Stimulated activated CD8-positive, alpha-beta memory T cell treated with anti-CD3 and anti-CD28 coated beads, Interleukin-7, amount 100 ng/mL, for 48 hours (primary cell): ENCODE measurements at regions not wholly inside any gene's neighbourhood (a gene's known extent, or its start where the extent isn't known, plus 50 kb on each side); places are given as distances from the start of the nearest gene placed in this dataset.
"Not testable (repeated sequence)": the region's sequence is repeated elsewhere in the genome, so short reads cannot be mapped to it uniquely, and the experiment has no call there.

Experiments
- DNase-seq, 2 donors: peaks; one replicate each; pipeline ENCODE4 v3.0.0-alpha.2; 2020; ENCODE audit warnings: low read depth in 1 of 2; ENCODE audit errors: extremely low read depth in 1 of 2

DNA sequence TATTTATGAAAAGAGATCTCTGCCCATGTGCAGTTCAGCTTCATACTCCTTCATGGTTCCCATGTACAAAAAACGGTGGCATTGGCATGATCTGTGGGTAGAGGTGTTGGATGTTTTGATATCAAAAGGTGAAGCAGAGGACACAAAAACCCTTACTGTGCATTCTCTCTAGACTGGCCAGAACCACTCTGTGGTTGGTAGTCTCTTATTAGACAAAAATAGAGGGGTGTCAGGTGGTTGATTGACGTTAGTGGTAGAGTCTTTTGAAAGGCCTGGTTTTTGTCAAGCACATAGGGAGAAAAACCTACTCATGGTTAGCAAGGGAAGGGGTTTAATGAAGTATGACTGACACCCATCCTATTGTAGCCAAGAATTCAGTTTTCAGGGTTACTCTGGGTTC lies 400.0 kb upstream of the TMPRSS15 start:
- DNase-seq = no peak

DNA sequence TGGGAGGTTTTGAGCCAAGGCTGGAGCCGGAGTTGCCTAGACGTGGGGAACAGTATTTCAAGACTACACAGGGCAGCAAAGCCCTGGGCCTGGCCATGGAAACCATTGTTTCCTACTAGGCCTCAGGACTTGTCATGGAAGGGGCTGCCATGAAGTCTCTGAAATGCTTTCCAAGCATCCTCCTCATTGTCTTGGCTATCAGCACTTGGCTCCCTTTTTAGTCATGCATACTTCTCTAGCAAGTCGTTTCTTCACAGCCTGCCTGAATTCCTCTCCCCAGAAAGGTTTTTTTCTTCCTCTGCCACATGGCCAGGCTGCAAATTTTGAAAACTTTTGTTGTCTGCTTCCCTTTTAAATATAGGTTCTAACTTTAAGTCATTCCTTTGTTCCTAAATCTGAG lies 406.6 kb upstream of the TMPRSS15 start:
- DNase-seq = no peak

DNA sequence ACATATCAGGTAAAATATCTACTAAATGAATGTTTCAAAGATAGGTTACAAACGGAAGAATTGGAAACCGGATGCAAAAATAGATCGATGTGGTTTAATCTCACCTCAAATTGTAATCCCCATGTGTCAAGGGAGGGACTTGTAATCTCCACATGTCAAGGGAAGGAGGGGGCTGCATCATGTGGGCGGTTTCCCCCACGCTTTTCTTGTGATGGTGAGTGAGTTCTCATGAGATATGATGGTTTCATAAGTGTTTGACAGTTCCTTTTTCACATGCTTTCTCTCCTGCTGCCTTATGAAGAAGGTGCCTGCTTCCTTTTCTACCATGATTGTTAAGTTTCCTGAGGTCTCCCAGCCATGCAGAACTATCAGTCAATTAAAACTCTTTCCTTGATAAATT lies 408.7 kb upstream of the TMPRSS15 start:
- DNase-seq = no peak

DNA sequence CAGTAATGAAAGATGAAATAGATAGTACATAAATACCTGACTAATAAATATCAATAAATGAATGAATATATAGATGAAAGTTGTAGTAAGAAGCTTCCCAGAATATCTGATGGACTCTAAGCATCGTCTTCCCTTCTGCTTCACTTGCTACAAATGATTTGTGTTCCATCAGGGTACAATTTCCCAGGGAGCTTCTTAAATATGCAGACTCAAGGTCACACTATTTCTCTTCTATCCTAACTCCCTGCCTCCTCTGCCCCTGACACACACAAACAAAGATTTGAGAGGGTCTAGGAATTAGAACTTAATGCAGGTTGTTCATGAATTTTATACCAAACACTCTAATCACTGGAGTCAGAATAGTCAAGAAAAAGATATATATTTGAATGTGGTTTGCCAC lies 415.9 kb upstream of the TMPRSS15 start:
- DNase-seq = no peak

DNA sequence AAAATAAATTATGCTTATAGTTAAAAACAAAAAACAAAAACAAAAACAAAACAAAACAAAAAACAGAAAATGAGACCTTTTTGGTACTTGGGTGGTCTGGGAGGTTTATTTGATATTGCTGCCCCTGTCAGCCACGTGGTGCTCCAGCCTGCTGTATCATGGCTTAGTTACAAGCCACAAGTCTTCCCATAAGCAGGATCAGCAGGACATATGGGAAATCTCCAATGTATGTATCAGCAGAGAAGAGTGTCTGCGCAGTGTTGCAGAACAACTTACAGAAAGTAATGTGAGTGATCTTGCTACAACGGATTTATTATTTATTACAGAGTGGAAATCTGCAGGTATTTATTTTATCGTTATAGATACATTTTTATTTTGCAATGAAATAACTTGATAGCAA lies 423.0 kb upstream of the TMPRSS15 start:
- DNase-seq = no peak

DNA sequence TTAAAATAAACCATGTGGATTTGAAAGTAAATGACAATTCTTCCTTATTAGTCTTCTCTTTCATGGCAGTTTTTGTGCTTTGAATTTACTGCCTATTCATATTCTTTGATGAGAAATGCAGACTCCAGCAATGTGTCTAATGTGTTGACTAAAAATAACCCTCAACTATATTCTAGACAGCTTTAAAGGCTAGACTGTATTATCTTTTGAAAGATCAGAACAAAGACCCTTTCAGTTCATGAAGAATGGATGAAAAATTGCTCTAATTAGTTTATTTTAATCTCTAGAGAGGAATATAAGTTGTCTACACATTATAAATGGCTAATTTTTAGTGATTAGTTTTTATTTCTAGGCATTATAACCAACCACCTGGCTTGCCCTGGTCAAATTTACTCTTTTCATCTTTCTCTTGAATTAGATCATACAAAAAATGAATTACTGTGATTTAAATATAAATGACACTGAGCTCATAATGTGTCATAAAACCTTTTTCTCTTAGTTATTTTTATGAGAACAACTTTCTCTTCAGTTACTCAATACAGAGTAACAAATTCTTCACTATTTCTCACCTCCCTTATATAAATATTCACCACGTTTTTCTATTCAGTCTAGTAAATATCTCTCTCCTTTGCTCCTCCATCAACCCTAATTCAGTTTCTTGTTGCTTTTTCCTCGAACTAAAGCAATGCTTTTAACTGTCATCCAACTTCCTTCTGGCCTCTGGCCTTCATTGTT lies 428.5 kb upstream of the TMPRSS15 start:
- DNase-seq = no peak

DNA sequence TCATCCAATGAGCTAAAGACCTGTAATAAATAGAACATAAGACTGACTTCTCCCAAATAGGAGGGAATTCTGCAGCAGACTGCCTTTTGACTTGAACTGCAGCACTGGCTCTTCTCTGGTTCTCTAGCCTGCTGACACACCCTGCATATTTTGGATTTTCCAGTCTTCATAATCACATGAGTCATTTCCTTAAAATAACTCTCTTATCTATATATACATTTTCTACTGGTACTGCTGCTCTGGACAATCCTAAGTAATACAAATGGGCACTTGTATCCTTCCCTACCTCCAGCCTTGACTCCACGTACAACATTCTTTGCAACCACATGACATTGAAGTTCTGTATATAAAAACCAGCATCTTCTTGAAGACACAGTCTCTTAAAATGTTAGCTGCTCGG lies 429.4 kb upstream of the TMPRSS15 start:
- DNase-seq = no peak

DNA sequence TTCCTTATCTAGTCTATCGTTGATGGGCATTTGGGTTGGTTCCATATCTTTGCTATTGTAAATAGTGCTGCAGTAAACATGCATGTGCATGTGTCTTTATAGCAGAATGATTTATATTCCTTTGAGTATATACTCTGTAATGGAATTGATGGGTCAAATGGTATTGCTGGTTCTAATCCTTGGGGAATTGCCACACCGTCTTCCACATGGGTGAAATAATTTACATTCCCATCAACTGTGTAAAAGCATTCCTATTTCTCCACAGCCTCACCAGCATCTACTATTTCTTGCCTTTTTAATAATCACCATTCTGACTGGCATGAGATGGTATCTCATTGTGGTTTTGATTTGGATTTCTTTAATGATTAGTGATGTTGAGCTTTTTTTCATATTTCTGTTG lies 430.5 kb upstream of the TMPRSS15 start:
- not testable (repeated sequence) for DNase-seq

DNA sequence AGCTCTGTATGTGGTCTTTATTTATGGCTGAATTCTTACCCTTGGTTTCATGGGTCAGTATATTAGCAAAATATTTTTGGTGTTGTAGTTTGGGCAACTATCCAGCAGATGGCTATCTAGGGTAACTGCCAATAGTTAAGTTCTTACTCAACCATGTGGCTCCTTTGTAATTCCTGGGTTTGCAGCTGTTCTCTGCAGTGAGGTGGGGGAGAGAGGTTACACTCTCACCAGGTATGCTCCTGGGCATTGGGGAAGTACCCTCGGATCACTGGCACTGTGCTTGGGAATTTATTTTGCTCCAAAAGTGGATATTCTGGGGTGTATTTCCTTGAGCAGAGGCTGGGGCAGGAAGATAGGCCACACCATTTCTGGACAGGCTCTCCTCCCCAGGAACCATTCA lies 436.7 kb upstream of the TMPRSS15 start:
- no peak for DNase-seq

DNA sequence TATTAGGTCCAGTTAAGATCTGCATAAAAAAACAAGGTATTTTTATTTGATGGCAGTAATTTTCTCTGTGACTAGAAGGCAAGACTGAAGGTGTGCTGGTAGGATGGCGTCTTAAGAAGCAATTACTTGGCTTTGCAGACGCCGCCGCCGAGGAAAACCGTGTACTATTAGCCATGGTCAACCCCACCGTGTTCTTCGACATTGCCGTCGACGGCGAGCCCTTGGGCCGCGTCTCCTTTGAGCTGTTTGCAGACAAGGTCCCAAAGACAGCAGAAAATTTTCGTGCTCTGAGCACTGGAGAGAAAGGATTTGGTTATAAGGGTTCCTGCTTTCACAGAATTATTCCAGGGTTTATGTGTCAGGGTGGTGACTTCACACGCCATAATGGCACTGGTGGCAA lies 454.0 kb upstream of the TMPRSS15 start:
- DNase-seq = not testable (repeated sequence)

DNA sequence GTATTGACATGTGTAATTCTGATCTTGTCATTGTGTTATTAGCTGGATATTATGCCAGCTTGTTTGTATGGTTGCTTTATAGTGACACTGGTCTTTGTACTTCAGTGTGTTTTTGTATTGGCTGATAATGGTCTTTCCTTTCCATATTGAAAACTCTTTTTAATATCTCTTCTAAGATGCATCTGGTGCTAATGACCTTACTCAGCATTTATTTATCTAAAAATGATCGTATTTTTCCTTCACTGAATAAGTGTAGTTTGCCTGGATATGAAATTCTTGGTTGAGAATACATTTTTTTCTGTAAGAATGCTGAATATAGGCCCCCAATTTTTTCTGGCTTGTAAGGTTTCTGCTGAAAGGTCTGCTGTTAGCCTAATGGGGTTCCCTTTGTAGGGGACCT lies 465.5 kb upstream of the TMPRSS15 start:
- no peak for DNase-seq

DNA sequence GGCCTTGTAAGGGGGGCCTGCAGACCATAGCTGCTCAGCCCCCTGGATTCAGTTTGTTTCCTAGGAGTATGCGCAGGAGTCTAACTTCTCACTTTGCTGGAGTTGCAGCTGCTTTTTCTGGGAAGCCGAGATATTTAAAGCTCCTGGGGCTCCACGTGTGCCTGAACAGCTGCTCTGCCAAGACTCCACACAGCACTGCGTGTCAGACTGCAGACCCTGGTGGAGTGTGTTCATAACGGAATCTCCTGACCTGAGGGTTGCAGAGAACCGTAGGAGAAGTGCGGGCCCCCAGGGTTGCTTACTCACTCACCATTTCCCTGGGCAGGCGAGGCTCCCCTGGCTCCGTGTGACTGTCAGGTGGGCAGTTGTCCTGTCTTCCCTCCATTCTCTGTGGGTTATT lies 474.3 kb upstream of the TMPRSS15 start:
- DNase-seq = no peak

DNA sequence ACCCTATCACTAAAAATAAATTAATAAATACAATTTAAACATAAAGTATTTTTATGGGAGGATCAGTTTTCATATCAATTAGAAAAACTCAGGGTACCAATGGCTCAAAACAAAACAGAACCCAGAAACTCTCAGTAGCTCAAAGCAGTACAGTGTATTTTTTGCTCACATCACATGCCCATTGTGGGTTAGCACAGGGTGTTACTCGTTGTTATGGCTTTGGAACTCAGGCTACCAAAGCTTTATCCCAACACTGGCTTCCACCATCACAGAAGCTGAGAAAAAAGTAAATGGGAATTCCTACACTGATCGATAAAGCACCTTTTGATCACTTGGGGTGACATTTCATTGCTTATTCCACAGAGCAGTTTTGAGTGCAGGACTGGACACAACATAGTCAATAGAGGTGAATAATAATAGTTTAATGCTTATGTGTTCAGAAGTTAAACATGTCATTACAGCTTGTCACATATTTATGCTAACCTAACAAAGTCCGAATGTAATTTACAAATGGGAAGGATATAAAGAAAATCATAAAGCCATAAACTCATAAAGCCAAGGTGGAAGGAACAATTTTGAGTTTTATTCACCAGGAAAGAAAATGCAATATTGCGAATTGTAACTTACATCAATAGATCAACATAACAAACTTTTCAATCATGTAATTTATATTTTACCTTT lies 484.5 kb upstream of the TMPRSS15 start:
- no peak for DNase-seq

DNA sequence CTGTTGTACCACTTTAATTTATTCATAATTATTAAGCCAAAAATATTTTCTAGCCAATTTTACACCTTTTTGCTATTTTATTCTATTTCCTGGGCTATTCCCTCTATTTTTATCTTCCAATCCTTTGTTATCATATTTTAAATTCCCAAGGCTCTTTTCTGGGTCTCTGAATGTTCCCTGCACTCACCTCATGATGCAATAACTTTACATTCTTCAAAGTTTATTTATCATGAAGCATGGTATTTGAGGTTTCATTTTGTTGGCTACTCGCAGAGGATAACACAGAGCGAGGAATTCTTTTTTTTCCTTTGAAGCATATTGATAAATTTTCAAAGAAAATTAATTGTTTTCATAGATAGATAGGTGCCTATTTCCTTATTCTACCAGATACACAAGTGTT lies 489.8 kb upstream of the TMPRSS15 start:
- no peak for DNase-seq

DNA sequence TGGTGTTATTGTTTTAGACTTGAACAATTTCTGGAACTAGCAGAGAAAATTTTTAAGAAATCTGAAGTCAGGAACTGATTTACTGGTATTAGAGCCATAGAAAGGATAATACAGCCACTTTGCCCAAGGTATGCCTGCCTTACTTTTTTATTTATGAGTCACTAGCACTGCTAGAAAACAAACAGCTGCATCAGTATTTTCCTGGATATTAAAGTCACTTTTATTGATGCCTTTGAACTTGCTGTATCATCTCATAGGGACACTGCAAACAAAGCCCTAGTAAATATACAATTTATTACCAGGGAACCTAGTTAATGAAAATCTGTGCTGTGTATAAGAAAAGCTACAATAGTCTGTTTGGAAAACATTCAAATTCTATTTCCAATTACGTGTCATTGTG lies 490.8 kb upstream of the TMPRSS15 start:
- DNase-seq = no peak

DNA sequence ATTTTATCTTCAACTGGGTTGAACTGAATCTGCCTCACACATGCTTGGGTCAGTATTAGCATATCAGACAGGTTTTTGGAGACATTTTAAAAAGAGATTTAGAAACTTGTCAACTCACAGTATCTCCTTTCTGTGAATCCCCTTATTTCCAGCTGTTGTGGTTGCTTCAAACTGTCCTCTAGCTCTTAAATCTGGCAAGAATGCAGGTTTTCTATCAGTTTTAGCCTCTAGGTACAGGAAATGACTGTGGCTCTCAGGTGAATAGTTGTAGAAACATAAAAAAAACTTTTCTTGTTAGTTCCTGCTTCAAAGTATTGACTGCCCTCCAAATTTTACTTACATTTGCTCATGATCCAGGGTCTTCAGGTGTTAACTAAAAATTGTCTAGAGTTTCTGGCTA lies 495.7 kb upstream of the TMPRSS15 start:
- DNase-seq = no peak

DNA sequence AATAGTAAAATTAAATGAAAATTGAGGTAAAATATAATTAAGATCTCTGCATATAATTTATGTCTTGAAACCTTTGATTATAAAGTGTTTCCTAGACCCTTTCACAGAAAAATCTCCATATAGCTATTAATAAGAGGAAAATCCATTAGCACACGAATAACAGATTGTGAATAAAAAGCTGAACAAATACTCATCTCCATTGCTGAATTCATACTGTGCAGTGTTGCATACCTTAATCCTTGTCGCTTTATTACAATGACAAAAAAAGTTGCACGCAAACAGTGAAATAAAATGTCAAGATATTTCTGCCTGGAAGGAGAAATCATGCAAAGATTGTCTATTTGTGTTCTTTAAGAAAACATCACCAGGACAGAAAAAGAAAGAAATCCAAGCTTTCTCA lies 499.1 kb upstream of the TMPRSS15 start:
- DNase-seq = no peak

DNA sequence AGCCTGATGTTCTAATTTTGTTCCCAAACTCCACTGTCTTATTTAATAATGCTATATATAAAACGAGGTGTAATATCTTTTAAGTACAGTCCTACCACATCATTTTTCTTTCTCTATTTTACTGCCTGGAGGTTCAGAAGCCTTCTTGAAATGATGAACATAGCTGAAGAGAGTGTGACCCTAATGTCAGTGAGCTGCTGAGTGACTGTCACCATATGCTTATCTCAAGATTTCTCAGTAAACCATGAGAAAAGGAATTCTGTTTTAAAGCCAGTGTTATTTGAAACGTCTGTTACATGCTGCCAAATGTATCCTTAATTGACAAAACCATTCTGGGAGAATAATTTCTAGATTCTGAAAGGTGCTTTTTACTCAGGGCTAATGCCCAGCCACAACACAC lies 503.5 kb upstream of the TMPRSS15 start:
- DNase-seq = no peak

DNA sequence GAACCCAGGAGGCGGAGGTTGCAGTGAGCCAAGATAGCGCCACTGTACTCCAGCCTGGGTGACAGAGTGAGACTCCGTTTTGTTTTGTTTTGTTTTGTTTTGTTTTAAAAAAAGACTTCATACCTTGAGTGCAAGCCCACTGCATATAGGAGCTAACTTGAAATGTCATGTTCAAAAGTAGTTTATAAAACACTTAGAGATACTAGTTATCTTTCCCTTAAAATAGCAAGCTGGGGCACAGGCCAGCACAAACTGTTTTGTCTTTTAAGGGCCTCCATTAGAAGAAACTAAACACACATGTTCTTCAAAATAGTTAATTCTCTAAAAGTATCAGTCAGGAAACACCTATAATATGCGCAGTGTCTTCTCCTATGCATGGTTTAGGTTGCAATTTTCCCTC lies 505.1 kb upstream of the TMPRSS15 start:
- DNase-seq = no peak

DNA sequence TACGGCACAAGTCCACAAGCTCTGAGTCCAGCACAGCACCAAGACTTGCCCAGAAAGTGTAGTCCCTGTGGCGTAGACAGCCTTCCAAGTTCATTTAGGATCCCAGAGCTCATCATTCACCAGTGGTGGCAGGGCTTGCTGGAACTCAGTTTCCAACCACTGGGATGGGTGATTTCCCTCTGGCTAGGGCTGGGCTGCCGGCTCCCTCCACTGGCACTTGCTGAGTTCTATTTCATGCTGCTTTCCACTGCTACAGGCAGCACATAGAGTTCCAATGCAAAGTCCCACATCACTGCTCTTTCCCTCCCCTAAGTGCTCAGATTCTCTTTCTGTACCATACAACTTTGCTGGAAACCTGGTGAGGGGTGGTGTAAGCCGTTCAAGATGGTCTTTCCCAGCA lies 510.3 kb upstream of the TMPRSS15 start:
- no peak for DNase-seq

DNA sequence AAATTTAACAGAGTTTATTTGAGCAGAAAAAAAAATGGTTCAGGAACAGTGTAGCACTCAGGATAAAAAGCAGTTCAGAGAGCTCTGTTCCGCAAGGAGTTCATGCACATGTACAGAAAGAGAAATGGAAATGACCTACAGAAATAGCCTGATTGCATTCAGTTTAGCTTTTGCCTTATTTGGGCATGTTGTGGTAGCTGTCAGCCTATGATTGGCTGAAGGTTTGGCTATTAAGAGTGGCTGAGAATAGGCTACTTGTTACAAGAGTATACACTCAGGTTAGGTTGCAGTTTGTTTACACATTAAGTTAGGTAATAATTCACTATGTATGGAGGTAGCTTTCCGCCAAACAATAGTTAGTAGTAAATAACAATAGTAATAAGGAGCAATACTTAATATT lies 511.0 kb upstream of the TMPRSS15 start:
- DNase-seq = no peak

DNA sequence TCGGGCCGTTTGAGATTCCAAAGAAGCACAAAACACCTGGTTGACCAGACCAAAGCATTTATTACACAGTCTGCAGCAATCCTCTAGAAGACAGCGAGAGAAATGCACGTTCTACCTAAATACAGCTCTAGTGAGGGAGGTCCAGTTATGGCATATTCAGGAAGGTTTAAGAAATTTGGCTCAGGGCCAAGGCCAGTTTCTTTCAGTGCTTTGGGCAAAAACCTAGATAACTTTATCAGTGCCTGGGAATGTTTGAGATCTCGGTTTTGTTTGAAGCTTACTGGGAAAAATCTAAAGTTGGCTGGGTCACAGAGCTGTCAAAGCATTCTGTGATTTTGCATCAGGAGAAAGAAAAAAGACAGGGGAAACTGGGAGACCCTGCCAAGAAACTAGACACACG lies 514.0 kb upstream of the TMPRSS15 start:
- no peak for DNase-seq

DNA sequence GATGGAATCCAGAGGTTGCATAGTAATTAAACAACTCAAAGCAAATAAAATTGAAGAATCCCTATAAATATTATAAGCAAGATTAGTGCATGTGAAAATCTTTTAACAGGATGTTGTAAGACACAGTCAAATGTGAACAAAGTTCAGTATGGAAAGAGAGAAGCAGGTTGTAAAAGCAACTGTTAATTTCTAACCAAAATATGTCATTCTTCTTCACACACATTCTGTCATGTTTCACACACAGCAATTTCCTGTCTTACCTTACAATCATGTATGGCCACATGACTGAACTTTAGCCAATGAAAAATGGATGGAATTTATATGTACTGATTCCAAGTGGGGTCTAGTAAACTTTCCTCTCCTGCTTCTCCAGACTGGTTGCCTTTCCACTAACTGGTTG lies 527.7 kb upstream of the TMPRSS15 start:
- DNase-seq = no peak
